OCI-LY3 (cell line): ENCODE measurements at regions not wholly inside any gene's neighbourhood (a gene's known extent, or its start where the extent isn't known, plus 50 kb on each side); places are given as distances from the start of the nearest gene placed in this dataset.

Experiments used
- EZH2phosphoT487 ChIP-seq: fragments of 200-600 bp; shearing (Covaris generic); IDR thresholded peaks from 2 replicates; pipeline ENCODE4 v1.6.1; 2018; ENCODE audit warnings: antibody characterized with exemption, mixed run types, low read depth
- TF ChIP-seq, protein P1 (sequence below): fragments of 200-600, 300-600 bp; sonication (generic); IDR thresholded peaks from 2 replicates; pipeline ENCODE4 v1.5.1; 2014; ENCODE audit warnings: antibody characterized with exemption, low read length, low read depth

DNA sequence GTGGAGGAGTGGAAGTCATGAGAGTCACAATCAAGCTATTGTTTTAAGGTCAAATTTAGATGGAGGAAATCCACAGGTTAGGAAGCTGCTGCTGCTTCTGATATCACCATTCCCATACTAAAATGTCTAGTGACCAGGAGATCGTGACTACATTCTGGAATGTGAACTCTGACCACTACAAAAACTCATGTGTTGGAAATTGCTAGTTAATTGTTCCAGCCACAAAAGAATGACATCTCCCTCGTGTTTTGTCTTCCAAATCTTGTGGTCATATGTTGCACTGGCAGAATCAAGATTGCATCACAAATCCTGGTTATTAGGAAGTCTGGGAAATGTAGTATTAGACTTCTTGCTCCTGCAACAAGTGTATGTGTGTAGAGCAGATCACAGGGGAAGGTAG is 441.9 kb downstream of the CD109 start:
- TF ChIP-seq, protein P1, sequence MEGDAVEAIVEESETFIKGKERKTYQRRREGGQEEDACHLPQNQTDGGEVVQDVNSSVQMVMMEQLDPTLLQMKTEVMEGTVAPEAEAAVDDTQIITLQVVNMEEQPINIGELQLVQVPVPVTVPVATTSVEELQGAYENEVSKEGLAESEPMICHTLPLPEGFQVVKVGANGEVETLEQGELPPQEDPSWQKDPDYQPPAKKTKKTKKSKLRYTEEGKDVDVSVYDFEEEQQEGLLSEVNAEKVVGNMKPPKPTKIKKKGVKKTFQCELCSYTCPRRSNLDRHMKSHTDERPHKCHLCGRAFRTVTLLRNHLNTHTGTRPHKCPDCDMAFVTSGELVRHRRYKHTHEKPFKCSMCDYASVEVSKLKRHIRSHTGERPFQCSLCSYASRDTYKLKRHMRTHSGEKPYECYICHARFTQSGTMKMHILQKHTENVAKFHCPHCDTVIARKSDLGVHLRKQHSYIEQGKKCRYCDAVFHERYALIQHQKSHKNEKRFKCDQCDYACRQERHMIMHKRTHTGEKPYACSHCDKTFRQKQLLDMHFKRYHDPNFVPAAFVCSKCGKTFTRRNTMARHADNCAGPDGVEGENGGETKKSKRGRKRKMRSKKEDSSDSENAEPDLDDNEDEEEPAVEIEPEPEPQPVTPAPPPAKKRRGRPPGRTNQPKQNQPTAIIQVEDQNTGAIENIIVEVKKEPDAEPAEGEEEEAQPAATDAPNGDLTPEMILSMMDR = no peak
- TF ChIP-seq EZH2phosphoT487 = no peak
